H1 (cell line): ENCODE measurements at regions not wholly inside any gene's neighbourhood (a gene's known extent, or its start where the extent isn't known, plus 50 kb on each side); places are given as distances from the start of the nearest gene placed in this dataset.

Source experiments
- CTCF ChIA-PET: fragments of 300-600 bp; sonication (Branson Sonifier 250); formaldehyde crosslinking; loops from one replicate; lab custom pipeline; 2021; ENCODE audit not compliant: partially characterized antibody; lab: Charles Lee
- POLR2A ChIA-PET: fragments of 300-600 bp; sonication (Branson Sonifier 250); formaldehyde crosslinking; loops from one replicate; lab custom pipeline; 2021; ENCODE audit warnings: inconsistent platforms; ENCODE audit not compliant: partially characterized antibody; lab: Charles Lee
- DNase-seq, 2 experiments: peaks; one replicate each; pipeline versions ENCODE4 v3.0.0 to v3.0.0-alpha.2; 2010 to 2022; ENCODE audit warnings: low spot score in 2 of 2, low read depth in 1 of 2, mixed read lengths in 1 of 2
- FAIRE-seq: peaks from 2 replicates; lab custom pipeline; 2011; peaks lifted over from hg19 to GRCh38; lab: Jason Lieb, UNC
- H2AFZ ChIP-seq: 2 replicates; pipeline ENCODE4 v1.8.1; 2012; ENCODE audit warnings: low read length, inconsistent platforms
- H2AK5ac ChIP-seq: 2 replicates; pipeline ENCODE4 v1.6.1; 2013; ENCODE audit warnings: low read depth, low read length
- H2BK120ac ChIP-seq: replicated peaks from 2 replicates; pipeline ENCODE3; 2013; ENCODE audit warnings: low read depth, low read length, inconsistent platforms
- H2BK12ac ChIP-seq: 2 replicates; pipeline ENCODE4 v1.6.1; 2013; ENCODE audit warnings: low read depth, low read length
- H2BK15ac ChIP-seq: 2 replicates; pipeline ENCODE4 v1.6.1; 2013; ENCODE audit warnings: low read length
- H2BK20ac ChIP-seq: 2 replicates; pipeline ENCODE4 v1.6.1; 2013; ENCODE audit warnings: low read length
- H2BK5ac ChIP-seq: 2 replicates; pipeline ENCODE4 v1.6.1; 2013; ENCODE audit warnings: low read depth, low read length
- H3K14ac ChIP-seq: 2 replicates; pipeline ENCODE4 v1.6.1; 2013; ENCODE audit warnings: inconsistent platforms; ENCODE audit not compliant: insufficient read length
- H3K18ac ChIP-seq: 2 replicates; pipeline ENCODE4 v1.6.1; 2013; ENCODE audit warnings: low read length; ENCODE audit errors: extremely low read depth
- H3K23ac ChIP-seq: 2 replicates; pipeline ENCODE4 v1.6.1; 2013; ENCODE audit warnings: inconsistent platforms; ENCODE audit not compliant: insufficient read length
- H3K23me2 ChIP-seq: 2 replicates; pipeline ENCODE4 v1.6.1; 2013; ENCODE audit warnings: low read depth, low read length
- H3K27ac ChIP-seq: 2 replicates; pipeline ENCODE4 v1.6.1; 2011; ENCODE audit warnings: low read depth, low read length, inconsistent platforms
- H3K27me3 ChIP-seq, 4 experiments: replicated peaks in 1 of 4; 1 replicate in 1 of 4; 2 replicates in 3 of 4; pipeline versions ENCODE4 v1.6.1 to v1.8.1; 2011 to 2013; ENCODE audit warnings: low read length in 3 of 4, mild to moderate bottlenecking in 3 of 4, inconsistent platforms in 2 of 4, mixed read lengths in 2 of 4, moderate library complexity in 1 of 4; ENCODE audit not compliant: control insufficient read depth in 3 of 4, insufficient read depth in 3 of 4; ENCODE audit errors: extremely low read depth in 1 of 4
- H3K36me3 ChIP-seq, 4 experiments: 2 replicates each; pipeline versions ENCODE4 v1.6.1 to v1.8.1; 2011 to 2013; ENCODE audit warnings: mild to moderate bottlenecking in 4 of 4, low read length in 3 of 4, moderate library complexity in 2 of 4, control low read depth in 1 of 4, inconsistent platforms in 1 of 4; ENCODE audit not compliant: insufficient read depth in 4 of 4, control insufficient read depth in 2 of 4
- H3K4ac ChIP-seq: replicated peaks from 2 replicates; pipeline ENCODE3; 2013; ENCODE audit warnings: low read length, low read depth, mixed read lengths, inconsistent platforms; ENCODE audit not compliant: insufficient read length
- H3K4me1 ChIP-seq, 4 experiments: replicated peaks in 1 of 4; 1 replicate in 1 of 4; 2 replicates in 3 of 4; pipeline versions ENCODE4 v1.6.1 to v1.8.1; 2011 to 2013; ENCODE audit warnings: low read length in 3 of 4, inconsistent platforms in 2 of 4, mixed read lengths in 1 of 4; ENCODE audit not compliant: insufficient read depth in 4 of 4, control insufficient read depth in 3 of 4
- H3K4me2 ChIP-seq, 2 experiments: 2 replicates each; pipeline versions ENCODE4 v1.6.1 to v1.8.1; 2011 to 2013; ENCODE audit warnings: low read depth in 2 of 2, low read length in 2 of 2, control low read depth in 1 of 2, inconsistent platforms in 1 of 2, mild to moderate bottlenecking in 1 of 2; ENCODE audit not compliant: insufficient read depth in 1 of 2
- H3K4me3 ChIP-seq, 4 experiments: fragments of 200-600, 300-600 bp in 1 of 4; sonication (generic), shearing (Covaris generic), sonication (Bioruptor Twin) in 1 of 4; 2 replicates each; pipeline versions ENCODE4 v1.5.1 to v1.8.1; 2011 to 2016; ENCODE audit warnings: low read length in 4 of 4, low read depth in 3 of 4, control low read depth in 2 of 4, inconsistent platforms in 2 of 4, mild to moderate bottlenecking in 2 of 4, mixed read lengths in 1 of 4, moderate library complexity in 1 of 4; ENCODE audit not compliant: insufficient read depth in 2 of 4; ENCODE audit errors: extremely low read depth in 1 of 4
- H3K56ac ChIP-seq: replicated peaks from 2 replicates; pipeline ENCODE3; 2013; ENCODE audit warnings: low read depth, mild to moderate bottlenecking, mixed read lengths, low read length, inconsistent platforms; ENCODE audit not compliant: insufficient read length
- H3K79me1 ChIP-seq: 2 replicates; pipeline ENCODE4 v1.6.1; 2013; ENCODE audit warnings: low read depth, low read length, control low read depth
- H3K79me2 ChIP-seq, 2 experiments: 2 replicates each; pipeline versions ENCODE4 v1.6.1 to v1.8.1; 2012 to 2013; ENCODE audit warnings: low read length in 2 of 2, mild to moderate bottlenecking in 2 of 2, inconsistent platforms in 1 of 2; ENCODE audit not compliant: insufficient read depth in 2 of 2, control insufficient read depth in 1 of 2
- H3K9ac ChIP-seq, 4 experiments: replicated peaks in 1 of 4; 1 replicate in 1 of 4; 2 replicates in 3 of 4; pipeline versions ENCODE4 v1.6.1 to v1.8.1; 2011 to 2013; ENCODE audit warnings: low read depth in 3 of 4, low read length in 3 of 4, control low read depth in 2 of 4, mild to moderate bottlenecking in 2 of 4, moderate library complexity in 2 of 4, inconsistent platforms in 1 of 4; ENCODE audit errors: extremely low read depth in 1 of 4
- H3K9me3 ChIP-seq, 2 experiments: 2 replicates each; pipeline versions ENCODE4 v1.6.1 to v1.8.1; 2012 to 2013; ENCODE audit warnings: mild to moderate bottlenecking in 2 of 2, moderate library complexity in 2 of 2, control low read depth in 1 of 2, inconsistent platforms in 1 of 2, low read depth in 1 of 2, low read length in 1 of 2, mixed read lengths in 1 of 2; ENCODE audit not compliant: insufficient read depth in 2 of 2
- H4K20me1 ChIP-seq, 2 experiments: replicated peaks in 1 of 2; 2 replicates each; pipeline versions ENCODE3 to v1.8.1; 2011 to 2013; ENCODE audit warnings: inconsistent platforms in 2 of 2, low read length in 2 of 2, mild to moderate bottlenecking in 1 of 2; ENCODE audit not compliant: insufficient read depth in 2 of 2, control insufficient read depth in 1 of 2
- H4K5ac ChIP-seq: 2 replicates; pipeline ENCODE4 v1.6.1; 2013; ENCODE audit warnings: low read length, low read depth, mixed read lengths, inconsistent platforms; ENCODE audit not compliant: insufficient read length
- H4K8ac ChIP-seq: 2 replicates; pipeline ENCODE4 v1.8.0; 2013; ENCODE audit warnings: mild to moderate bottlenecking, moderate library complexity, low read length, inconsistent platforms; ENCODE audit not compliant: insufficient read depth; ENCODE audit errors: extremely low read depth
- H4K91ac ChIP-seq: replicated peaks from 2 replicates; pipeline ENCODE3; 2013; ENCODE audit warnings: low read length, mixed read lengths, inconsistent platforms; ENCODE audit not compliant: insufficient read length
- BRCA1 ChIP-seq: IDR thresholded peaks from 2 replicates; pipeline ENCODE4 v1.6.1; 2012; ENCODE audit warnings: low read depth, low read length, improper control_type of control experiment
- MAX ChIP-seq: IDR thresholded peaks from 2 replicates; pipeline ENCODE4 v1.6.1; 2012; ENCODE audit warnings: inconsistent platforms
- POU5F1 ChIP-seq: IDR thresholded peaks from 2 replicates; pipeline ENCODE4 v1.6.1; 2011; ENCODE audit warnings: low read depth, mild to moderate bottlenecking, low read length, moderate library complexity
- RBBP5 ChIP-seq: IDR thresholded peaks from 2 replicates; pipeline ENCODE4 v1.7.1; 2012; ENCODE audit warnings: low read depth, mild to moderate bottlenecking, inconsistent platforms, low read length, moderate library complexity, borderline replicate concordance
- RNF2 ChIP-seq: fragments of 200-900, 300-1000 bp; sonication (generic); IDR thresholded peaks from 2 replicates; pipeline ENCODE4 v1.7.1; 2016; ENCODE audit warnings: borderline replicate concordance, low read depth, mild to moderate bottlenecking, antibody characterized with exemption, low read length; ENCODE audit not compliant: poor library complexity, severe bottlenecking; ENCODE audit errors: missing control alignments
- SP1 ChIP-seq: IDR thresholded peaks from 2 replicates; pipeline ENCODE4 v1.6.1; 2011; ENCODE audit warnings: low read depth, low read length
- WGBS, 2 experiments: shearing (Covaris generic) in 1 of 2; methylation state at CpG; one replicate each; pipeline versions ENCODE4 v1.1.6 to v1.1.7; 2013 to 2015; ENCODE audit warnings: low lambda C conversion rate in 2 of 2, mixed read lengths in 2 of 2, inconsistent platforms in 1 of 2, low coverage in 1 of 2, missing lambda C conversion rate in 1 of 2; ENCODE audit not compliant: insufficient replicate concordance in 2 of 2, insufficient coverage in 1 of 2, insufficient read length in 1 of 2; ENCODE audit errors: extremely low coverage in 1 of 2, missing lambda C conversion rate in 1 of 2; 5-methylcytosine and 5-hydroxymethylcytosine counted together
- TF ChIP-seq, protein P1 (sequence below): IDR thresholded peaks from 2 replicates; pipeline ENCODE4 v1.6.1; 2012; ENCODE audit warnings: inconsistent platforms

DNA sequence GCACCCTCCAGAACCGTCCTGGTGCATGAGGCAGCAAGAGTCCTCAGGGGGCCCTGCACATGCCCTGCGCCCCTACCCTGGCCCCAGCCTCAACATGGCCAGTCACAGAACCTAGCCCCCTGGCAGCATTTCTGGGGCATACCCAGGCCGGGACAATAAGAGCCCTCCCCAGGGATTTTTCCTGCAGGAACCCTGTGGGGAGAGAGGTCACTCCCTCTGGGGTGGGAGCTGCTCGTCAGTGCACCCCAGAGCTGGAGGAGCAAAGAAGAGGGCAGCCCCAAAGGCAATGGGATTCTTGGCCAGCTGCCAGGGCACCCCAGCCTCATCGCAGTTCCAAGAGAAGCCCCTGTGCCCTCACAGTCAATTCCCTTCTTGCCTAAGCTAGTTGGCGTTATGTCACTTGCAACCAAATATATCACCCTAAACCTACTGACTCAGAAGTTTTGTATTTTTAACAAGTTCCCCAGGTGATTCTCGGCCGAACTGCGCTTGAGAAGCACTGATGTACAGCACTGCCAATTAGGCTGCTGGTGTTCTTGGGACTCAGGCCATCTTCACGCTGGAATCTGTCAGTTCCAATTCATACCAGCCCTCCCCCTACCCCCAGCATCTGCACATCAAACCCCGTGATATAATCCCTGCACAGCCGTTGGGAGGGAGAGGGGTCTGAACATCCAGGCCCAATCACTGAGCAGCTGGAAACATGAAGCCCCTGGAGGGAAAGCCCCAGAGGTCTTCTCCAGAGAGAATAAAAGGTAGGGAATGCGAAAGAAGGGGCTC is 87.5 kb upstream of the PRR20G start:
- no peak overlapping the region for H2BK120ac ChIP-seq
- FAIRE-seq, result no peak

More for the DNA sequence above, 87.5 kb upstream of the PRR20G start:
- Histone ChIP-seq H3K4me2 (no peak overlapping the region), H2BK5ac (no peak overlapping the region), H3K9me3 (no peaks in the 10 kb centered on the region), H3K27me3 (no peaks in the 10 kb centered on the region), H4K91ac (no peak overlapping the region), H4K20me1 (no peaks in the 10 kb centered on the region), H2AFZ (no peak overlapping the region), H3K9ac (no peak overlapping the region), H3K27ac (no peak overlapping the region), H3K18ac (no peak overlapping the region), H3K36me3 (no peaks in the 10 kb centered on the region), H4K5ac (no peak overlapping the region), H3K79me1 (no peaks in the 10 kb centered on the region), H2BK20ac (no peak overlapping the region), H4K8ac (no peak overlapping the region), H3K4ac (no peak overlapping the region), H3K79me2 (no peaks in the 10 kb centered on the region), H3K56ac (no peak overlapping the region), H3K4me1 (0 out of 7 replicates have a peak, but pooled peaks cover 0 to 4% (median 0%) of the 10 kb centered on the region in 4 experiments), H2BK15ac (no peak overlapping the region), H2BK12ac (no peak overlapping the region)
- 85% methylated on average over 12 of the region's 13 CpGs; no CpG with 5 or more reads in 1 of the 2 experiments for WGBS, 2 experiments
- POLR2A ChIA-PET, result interaction anchor here (1.0 kb wide), 1 partner anchor 20 kb away, joined by 3 read pairs; no protein-coding TSS in a partner anchor
- TF ChIP-seq MAX (no peak), RNF2 (no peak), RBBP5 (no peak), BRCA1 (no peak), SP1 (no peak), POU5F1 (no peak)
- TF ChIP-seq, protein P1, sequence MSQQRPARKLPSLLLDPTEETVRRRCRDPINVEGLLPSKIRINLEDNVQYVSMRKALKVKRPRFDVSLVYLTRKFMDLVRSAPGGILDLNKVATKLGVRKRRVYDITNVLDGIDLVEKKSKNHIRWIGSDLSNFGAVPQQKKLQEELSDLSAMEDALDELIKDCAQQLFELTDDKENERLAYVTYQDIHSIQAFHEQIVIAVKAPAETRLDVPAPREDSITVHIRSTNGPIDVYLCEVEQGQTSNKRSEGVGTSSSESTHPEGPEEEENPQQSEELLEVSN, result no peak
- TF ChIP-seq, all 59 proteins: peak for 0
- Histone ChIP-seq H3K23me2 (no peaks in the 10 kb centered on the region), H3K23ac (no peak overlapping the region), H3K4me3 (no peak overlapping the region), H3K14ac (no peak overlapping the region), H2AK5ac (no peak overlapping the region)
- no peak for DNase-seq
- CTCF ChIA-PET, result interaction anchor here (0.6 to 4.8 kb wide), 22 partner anchors 9 to 194 kb away, joined by 3 to 43 read pairs (median 7); no protein-coding TSS in a partner anchor
